ENCODE measurements at regions not wholly inside any gene's neighbourhood (a gene's known extent, or its start where the extent isn't known, plus 50 kb on each side); places are given as distances from the start of the nearest gene placed in this dataset.

DNA sequence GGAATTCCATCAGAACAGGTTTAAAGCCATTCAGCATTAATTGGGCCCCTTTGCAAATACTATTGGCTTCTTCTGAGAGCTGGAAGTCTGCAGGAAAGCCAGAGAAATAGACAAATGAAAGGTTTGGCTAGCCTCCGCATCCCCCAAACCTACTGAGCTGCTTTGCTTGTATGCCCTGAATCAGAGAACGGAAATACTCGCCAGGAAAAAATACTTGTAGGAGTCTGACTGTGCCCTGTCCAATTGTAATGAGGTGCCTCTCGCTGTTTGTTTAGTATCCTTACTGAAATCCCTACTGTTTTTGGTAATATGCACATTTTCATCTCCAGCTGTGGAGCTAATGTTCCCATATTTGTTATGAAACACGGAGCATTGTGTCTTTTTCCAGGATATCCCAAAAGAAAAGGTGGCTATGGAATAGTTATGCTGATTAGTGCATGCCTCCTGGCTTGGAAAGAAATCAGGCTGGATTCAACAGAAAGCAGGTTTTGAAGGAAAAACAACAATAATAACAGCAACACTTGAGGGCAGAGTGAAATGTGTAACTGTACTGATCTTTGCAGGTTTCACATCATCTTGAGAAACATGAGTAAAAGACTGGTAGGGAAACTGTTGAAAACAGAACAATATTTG is 50.7 kb upstream of the NLGN4X start:
- TF ChIP-seq HDGF (IDR thresholded peaks at IDR 0.05; ENCODE audit: borderline replicate concordance) (no peak), SP1 (IDR thresholded peaks at IDR 0.05) (no peak), ELF4 (IDR thresholded peaks at IDR 0.05) (no peak), ARNT (IDR thresholded peaks at IDR 0.05) (no peak), ZNF384 (IDR thresholded peaks at IDR 0.05) (no peak), BHLHE40 (IDR thresholded peaks at IDR 0.05; ENCODE audit: borderline replicate concordance) (no peak)

Measured in HEK293T (cell line).